ENCODE measurements at regions not wholly inside any gene's neighbourhood (a gene's known extent, or its start where the extent isn't known, plus 50 kb on each side); places are given as distances from the start of the nearest gene placed in this dataset.
A peak's percentile ranks its signal among the peaks of the same experiment; 100 is the strongest.
"Not testable (repeated sequence)": the region's sequence is repeated elsewhere in the genome, so short reads cannot be mapped to it uniquely, and the experiment has no call there.

DNA sequence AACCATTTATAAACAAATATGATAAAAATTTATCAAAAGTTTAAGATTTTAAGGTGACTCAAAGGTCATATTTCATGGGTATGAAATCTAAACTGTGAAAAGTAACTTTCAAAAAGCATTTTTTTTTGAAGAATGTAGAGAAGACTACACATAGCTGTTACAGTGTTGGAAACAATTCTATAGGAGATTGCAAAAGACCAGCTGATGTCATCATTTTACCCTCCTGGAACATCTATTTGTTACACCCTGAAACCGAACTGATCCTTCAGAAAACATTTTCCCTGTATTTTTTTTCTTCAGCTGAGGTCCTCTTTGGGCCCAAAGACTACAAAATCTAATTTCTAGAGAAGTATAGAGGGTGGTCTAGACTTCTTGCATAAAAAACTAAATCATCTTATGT lies 297.5 kb upstream of the FERMT1 start:
- no peak for DNase-seq (ENCODE audit: low spot score)

DNA sequence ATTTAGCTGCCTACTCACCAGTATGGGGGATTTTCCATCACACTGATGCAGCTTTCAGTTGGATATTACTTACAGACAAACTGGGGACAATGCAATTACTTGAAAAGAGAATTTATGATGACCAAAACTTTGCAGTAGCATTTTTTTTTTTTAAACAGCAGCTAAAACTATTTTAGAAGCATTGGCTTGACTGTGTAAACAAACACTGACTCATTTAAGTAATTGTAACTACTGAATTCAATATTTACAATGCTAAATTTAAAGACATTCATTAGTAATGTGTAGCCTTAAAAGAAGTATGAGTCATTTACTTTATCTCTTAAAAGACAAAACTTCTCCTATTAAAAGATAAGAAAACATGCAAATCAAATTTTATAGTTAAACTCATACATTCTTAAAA lies 295.9 kb upstream of the FERMT1 start:
- no peak for DNase-seq (ENCODE audit: low spot score)

DNA sequence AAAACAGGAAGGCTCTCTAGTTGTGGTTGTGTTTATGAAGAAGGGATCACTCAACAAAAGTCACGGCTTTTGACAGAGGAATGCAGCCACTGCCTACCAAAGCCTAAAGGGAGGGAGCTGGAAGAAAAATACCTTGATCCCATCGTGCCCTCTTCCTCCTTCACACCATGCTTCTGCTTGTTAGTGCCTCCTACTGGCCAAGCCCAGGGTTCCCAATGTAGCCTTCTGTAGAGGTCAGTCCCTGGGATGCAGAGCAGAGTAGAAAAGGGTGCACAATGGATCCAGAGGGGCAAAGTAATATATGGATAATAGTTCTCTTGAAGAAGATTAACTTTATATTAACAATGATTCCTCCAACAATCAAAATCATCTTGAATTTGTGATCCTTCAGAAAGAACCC lies 293.5 kb upstream of the FERMT1 start:
- no peak for DNase-seq (ENCODE audit: low spot score)

DNA sequence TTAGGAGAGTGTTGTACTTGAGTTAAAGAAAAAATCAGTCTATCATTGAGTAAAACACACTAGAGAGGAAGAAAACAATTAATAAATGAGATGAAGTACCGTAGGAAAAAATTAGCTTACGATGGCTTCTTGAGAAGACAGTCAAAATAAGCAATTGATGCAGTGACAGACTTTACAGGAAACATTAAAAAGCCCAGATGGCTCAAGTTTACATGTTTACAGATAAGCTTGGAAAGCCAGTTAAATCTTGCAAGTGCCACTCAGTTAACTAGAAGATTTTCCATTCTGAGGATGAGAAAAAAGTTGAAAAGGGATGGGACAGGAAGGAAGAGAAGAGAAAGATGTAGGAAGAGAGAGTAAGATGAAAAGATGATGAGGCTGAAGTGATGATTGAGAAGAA lies 288.8 kb upstream of the FERMT1 start:
- no peak for DNase-seq (ENCODE audit: low spot score)

DNA sequence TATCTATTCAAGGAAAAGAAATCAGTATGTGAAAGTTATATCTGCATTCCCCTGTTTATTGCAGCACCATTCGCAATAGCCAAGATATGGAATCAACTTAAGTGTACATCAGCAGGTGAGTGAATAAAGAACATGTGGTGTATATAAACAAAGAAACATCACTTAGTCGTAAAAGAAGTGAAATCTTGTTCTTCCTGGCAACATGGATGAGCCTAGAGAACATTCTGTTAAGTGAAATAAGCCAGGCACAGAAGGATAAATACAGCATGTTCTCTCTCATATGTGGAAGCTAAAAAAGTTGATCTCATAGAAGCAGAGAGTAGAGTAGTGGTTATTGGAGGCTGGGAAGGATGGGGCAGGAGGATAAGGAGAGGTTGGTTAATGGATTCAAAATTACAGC lies 287.9 kb upstream of the FERMT1 start:
- no peak for DNase-seq (ENCODE audit: low spot score)

DNA sequence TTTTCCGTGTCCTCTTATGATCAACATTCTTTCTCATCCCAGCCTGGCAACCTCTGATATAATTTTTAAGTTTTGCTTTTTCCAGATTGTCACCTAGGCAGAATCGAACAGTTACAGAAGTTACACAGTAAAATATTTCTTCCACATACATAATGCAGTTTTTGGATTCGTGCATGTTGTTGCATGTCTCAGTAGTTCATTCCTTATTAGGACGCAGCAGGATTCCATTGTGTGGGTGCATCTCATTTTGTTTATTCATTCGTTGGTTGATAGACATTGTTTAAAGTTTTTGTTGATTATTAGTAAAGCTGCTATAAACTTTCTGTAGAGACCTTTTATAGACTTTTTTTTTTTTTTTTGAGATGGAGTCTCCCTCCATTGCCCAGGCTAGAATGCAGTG lies 284.3 kb upstream of the FERMT1 start:
- no peak for DNase-seq (ENCODE audit: low spot score)

DNA sequence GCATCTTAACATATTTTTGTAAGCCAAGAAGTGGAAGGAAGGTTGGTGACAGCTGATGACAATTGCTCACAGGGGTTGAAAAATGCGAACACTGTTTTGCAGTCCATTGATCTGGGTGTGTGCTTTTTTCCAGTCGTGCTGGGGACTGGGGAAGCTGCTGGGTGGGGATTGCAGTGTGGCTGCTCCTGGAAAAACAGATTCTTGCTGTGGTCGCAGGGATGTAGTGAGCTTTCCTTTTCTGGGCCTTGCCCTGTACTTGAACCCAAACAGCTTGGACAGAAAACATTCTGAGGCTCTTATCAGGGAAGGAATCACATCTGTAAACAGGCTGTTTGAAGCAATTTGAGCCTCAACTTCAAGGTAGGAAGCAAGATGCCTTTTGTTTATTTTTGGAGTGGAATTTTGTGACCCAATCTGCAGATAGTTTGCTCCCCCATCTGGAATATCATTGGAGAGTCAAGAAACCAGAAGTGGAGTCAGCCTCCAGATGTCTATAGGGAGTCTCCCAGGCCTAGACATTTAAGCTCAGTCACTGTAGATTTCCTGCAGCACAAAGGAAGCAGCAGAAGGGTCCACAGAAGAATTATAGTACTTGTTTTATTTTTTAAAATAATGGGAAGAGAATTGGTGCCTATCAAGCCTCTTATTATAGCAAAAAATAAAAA lies 279.2 kb upstream of the FERMT1 start:
- no peak for DNase-seq (ENCODE audit: low spot score)

DNA sequence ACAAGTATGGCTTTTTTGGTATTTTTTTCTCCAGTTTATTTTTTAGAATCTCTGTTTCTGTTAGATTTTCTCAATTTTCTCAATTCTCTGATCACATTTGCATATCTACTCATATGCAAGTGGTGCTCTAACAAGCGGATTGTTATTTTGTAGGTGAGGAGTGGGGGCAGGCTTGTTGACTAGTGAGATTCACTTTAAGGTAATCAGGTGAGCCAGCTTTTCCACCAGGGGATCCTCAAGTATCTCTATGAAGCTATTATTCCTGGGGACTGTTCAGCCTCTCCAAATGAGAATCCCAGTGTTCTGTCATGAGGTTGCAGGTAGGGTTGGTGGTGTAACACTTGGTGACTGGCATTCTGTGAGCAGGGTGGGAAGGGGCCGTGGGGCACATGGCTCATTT lies 274.3 kb upstream of the FERMT1 start:
- no peak for DNase-seq (ENCODE audit: low spot score)

DNA sequence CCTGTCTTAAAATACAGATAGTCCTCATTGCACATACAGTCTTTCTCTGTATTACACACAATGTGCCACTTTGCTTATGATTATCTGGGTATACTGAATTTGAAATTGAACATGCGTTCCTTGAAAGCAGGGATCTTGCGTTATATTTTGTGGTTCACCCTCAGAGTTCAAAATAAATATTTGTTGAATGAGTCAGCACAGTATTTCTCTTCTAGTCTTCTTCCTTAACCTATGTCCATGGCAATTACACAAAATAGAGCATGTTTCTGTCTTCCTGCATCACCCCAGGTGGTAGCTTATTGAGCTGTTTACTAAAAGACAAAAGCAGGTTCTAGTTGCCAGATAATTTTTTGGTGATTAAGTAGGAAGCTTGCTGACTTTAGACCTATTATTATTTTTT lies 272.9 kb upstream of the FERMT1 start:
- DNase-seq (ENCODE audit: low spot score) = peak; percentile 29

DNA sequence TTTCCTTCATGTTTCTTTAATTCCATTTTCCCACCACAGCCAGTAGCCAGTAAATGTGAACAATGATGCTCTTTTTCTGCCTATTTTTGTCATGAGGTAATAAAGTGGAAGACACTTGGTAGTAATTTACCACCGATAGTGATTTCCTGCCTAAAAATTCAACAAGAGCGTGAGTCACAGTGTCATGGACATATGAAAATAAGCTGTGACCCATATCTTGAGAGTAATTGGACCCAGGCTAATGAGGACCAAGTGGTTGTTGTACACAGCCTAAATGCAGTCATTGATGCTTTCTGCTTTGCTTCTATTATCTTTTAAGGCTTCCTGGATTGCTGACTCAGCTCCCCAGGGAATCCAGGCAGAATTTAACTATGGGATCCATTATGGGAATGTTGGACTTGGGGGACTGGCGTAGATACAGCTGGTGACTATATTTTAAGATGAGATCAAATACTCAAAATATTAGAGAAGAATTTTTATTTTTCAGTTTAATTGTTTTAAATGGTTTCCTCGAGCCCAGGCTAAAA lies 265.9 kb upstream of the FERMT1 start:
- DNase-seq (ENCODE audit: low spot score) = no peak

DNA sequence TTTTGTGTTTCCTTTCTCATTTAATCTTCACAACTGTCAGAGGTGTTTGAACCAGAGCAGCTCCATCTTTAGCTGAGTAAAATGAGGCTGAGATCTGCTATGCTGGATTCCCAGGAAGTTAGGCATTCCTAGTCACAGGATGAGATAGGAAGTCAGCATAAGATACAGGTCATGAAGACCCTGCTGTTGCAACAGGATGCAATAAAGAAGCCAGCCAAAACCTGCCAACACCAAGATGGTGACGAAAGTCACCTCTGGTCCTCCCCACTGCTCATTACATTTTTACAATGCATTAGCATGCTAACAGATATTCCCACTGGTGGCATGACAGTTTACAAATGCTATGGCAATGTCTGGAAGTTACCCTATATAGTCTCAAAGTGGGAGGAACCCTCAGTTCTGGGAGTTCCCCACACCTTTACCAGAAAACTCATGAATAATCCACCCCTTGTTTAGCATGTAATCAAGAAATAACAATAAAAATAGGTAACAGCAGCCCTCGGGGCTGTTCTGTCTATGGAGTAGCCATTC lies 262.2 kb upstream of the FERMT1 start:
- DNase-seq (ENCODE audit: low spot score) = no peak

DNA sequence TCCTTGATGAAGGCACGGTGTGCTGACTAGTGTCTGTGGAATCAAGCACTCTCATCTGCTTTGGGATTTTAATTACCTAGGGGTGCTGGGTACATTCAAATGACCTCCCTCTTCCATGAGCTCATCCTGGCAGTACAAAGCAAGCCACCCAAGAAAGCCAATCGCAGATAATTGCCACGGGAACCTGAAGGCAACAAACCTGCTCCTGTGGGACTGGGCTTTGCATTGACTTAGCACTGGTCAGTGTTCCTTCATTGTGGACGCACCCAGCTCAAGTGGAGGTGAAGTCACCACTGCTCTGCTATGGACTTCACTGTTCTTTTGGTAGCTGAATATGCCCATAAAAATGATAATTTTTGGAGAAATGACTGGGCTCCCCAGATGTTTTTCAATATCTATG lies 261.6 kb upstream of the FERMT1 start:
- no peak for DNase-seq (ENCODE audit: low spot score)

DNA sequence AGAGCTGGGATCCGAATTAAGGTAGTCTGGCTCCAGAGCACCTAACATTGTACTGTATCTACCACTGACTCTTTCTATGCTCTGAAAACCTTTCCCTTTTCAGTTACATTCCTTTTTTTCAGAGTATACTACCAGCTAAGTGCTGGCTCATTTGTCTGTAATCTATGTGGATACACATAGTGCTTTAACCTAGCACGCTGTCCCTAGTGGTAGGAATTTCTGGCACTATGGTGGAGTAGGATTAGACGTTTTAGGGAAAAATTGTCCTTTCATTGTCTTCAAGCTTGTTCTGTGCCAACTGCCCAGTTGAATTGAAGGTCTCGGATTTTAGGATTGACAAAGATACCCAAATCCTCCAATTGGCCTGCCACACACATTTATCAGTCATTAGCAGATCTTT lies 259.1 kb upstream of the FERMT1 start:
- DNase-seq (ENCODE audit: low spot score) = peak; percentile 9

DNA sequence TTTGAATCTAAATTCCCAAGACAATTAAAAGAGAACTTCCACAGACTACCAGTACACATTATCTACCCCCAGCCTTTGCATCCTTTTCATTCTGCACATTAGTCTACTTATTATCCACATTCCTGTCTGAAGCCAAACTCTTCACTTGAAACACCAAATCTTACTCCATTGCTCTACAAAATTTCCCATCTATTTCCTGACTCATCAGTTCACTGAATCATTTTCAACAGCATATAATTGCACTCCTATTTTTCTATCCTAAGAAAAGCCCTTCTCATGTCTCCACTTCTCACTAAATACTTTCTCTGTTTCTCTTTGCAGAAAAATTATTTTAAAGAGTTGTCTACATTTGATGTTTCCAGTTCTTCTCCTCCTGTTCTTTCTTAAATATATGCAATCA lies 239.4 kb upstream of the FERMT1 start:
- no peak for DNase-seq (ENCODE audit: low spot score)

DNA sequence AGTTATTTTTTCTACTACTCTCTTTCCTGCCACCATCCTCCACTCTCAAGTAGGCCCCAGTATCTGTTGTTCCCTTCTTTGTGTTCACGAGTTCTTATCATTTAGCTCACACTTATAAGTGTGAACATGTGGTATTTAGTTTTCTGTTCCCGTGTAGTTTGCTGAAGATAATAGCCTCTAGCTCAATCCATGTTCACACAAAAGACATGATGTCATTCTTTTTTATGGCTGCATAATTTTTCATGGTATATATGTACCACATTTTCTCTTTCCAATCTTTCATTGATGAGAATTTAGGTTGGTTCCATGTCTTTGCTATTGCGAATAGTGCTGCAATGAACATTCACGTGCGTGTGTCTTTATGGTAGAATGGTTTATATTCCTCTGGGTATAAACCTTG lies 237.9 kb upstream of the FERMT1 start:
- DNase-seq (ENCODE audit: low spot score) = no peak

DNA sequence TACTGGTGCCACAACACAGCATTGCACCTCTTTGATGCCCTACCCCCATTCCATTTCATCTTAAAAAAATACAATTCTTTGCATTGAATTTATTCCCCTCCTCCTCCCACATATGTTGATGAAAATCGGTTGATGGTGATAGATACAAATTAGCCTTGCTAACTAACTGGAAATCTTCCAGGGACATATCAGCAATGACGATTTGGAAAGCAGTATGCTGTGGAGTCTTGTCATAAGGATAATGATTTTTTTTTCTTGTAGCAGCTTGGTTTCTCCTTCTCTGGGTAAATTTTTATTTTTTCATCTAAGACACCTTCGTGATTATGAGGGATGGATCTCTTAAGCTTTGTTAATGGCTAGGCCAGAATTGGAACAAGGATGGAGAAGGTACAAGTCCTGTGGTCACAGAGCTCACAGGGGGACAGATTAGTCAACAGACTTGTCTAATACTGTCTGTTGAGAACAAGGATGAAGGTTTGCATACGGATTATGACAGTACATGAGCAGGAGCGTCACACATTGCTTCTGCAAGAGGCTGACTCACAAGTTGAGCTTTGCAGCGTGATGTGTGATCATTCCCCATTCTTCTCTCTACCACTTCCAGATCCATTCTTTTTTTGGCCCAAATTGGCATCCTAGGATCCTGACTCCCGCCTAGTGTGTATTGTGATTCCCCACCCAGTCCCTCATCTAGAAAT lies 233.1 kb upstream of the FERMT1 start:
- no peak for DNase-seq (ENCODE audit: low spot score)

DNA sequence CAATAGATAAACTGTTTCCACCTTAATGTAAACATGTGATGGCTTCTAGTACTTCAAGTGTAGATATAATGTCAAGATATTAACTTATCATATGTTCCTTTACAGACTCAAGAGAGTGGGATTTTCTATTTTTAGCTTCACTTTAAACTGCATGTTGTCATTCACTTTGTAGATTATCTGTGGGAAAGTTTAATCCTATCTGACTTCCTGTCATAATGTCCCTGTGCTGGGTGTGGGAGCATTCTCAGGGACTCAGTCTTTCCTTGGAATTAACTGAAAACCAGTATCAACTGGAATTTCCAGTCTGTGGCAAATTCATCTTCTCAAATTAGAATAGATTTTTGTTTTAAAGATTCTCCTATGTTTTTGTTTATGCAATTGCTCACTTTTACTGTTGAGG lies 226.1 kb upstream of the FERMT1 start:
- no peak for DNase-seq (ENCODE audit: low spot score)

DNA sequence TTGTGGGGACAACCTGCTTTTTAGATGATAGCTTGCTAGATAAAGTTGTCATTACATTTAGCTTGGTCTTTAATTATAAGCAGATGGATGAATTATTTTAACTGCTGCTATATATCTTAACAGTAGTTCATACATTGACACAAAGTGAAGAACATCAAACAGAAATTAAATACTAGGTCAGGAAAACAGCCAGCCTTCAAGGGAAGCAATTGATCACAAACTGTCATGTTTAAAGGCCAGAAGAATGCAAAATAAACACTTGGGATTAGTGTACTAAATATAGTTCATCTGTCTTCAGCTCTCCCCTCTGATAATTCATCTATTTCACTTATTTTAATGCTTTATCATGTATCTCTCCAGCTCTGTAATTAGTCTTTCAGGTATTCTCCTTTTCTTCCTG lies 225.1 kb upstream of the FERMT1 start:
- DNase-seq (ENCODE audit: low spot score) = no peak

DNA sequence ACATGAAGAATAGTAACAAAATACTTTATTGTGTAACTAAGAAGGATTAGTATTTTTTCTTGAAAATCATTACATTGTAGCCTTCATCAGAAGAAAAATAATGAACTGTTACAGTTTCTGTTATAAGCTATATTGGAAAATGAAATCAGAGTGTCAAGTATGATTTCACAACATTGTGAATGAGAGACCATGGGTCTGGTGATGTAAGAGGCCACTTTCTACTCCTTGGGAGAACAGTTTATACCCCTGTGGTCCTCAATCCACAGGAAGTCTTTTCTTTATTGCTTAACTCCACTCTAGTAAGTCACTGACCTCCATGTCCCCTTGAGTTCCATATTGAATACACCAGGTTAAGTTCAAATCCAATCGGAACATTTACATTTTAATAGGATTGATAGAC lies 218.7 kb upstream of the FERMT1 start:
- DNase-seq (ENCODE audit: low spot score) = no peak

DNA sequence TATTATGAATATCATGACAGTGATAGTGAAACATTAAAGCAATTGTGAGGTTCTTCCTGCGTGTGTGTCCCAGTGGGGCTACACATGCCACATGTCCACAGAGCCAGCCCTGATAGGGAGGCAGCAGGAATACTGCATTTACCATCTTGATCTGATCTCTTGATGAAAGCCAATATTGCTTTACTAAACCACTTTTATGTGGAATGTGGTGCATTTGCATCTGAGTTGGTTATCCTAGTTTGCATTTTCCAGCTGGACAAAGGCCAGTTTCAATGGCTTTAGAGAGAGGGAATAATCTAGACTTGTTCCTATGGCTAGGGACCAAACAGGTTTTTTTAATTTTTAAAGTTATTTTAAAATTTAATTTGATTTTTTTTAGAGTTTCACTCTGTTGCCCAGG lies 216.3 kb upstream of the FERMT1 start:
- no peak for DNase-seq (ENCODE audit: low spot score)

DNA sequence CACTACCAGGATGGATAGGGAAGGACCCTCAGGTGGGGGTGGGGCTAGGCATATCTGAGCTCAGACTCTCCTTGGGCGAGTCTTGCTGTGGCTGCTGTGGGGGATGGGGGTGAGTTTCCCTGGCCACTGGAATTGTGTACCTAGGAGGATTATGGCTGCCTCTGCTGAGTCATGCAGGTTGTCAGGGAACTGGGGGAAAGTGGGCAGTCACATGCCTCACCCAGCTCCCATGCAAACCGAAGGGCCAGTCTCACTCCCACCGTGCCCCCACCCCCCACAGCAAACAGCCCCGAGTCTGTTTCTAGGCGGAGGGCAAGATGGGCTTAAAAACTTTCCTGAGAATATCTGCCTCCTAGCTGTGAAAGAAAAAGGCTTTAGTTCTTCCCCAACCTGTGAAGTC lies 210.3 kb upstream of the FERMT1 start:
- no peak for DNase-seq (ENCODE audit: low spot score)

DNA sequence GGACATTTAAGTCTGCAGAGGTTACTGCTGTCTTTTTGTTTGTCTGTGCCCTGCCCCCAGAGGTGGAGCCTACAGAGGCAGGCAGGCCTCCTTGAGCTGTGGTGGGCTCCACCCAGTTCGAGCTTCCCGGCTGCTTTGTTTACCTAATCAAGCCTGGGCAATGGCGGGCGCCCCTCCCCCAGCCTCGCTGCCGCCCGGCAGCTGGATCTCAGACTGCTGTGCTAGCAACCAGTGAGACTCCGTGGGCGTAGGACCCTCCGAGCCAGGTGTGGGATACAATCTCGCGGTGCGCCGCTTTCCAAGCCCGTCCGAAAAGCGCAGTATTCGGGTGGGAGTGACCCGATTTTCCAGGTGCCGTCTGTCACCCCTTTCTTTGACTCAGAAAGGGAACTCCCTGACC lies 198.4 kb upstream of the FERMT1 start:
- not testable (repeated sequence) for DNase-seq (ENCODE audit: low spot score)

DNA sequence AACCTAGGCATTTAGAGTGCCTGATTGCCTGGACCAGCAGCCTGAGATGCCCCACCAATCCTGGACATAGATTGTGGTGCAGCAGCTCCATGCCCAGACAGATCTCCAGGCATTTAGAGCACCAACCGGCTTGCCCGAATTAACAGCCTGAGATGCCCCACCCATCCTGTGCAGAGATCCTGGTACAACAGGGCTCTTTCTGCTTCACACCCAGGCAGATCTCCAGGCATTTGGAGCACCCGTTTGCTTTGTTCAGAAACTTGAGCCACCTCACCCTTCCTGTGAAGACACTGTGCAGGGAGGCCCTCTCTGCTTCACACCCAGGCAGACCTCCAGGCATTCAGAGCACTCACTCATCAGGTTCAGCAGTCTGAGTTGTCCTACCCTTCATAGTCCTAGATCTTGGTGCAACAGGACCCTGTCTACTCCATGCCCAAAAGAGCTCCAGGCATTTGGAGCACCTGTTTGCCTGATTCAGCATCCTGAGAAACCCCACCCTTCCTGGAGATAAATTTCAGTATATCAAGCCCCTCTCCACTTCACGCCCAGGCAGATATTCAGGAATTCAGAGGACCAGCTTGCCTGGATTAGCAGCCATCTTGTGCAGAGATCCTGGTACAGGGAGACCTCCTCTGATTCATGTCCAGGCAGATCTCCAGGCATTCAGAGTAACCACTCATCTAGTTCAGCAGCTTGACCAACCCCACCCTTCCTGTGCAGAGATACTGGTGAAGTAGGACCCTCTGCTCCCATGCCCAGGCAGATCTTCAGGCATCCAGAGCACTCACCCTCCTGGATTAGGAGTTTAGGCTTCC lies 189.2 kb upstream of the FERMT1 start:
- no peak for DNase-seq (ENCODE audit: low spot score)
